Loucy (cell line): ENCODE measurements at regions not wholly inside any gene's neighbourhood (a gene's known extent, or its start where the extent isn't known, plus 50 kb on each side); places are given as distances from the start of the nearest gene placed in this dataset.

Experiments used
- CTCF ChIP-seq: fragments of 200-600 bp; sonication (generic); conservative IDR thresholded peaks from 2 replicates; pipeline ENCODE4 v1.5.1; 2014; ENCODE audit warnings: mild to moderate bottlenecking, antibody characterized with exemption, low read length
- EZH2phosphoT487 ChIP-seq: fragments of 200-600 bp; IDR thresholded peaks from 2 replicates; pipeline ENCODE4 v1.6.1; 2018; ENCODE audit warnings: antibody characterized with exemption, mild to moderate bottlenecking, moderate library complexity, borderline replicate concordance

- TF ChIP-seq CTCF (no peak), EZH2phosphoT487 (no peak)
Observed at GRCh38 chr10:81594991-81595390, 280.0 kb upstream of the NRG3 start.
